ENCODE measurements at regions not wholly inside any gene's neighbourhood (a gene's known extent, or its start where the extent isn't known, plus 50 kb on each side); places are given as distances from the start of the nearest gene placed in this dataset.

DNA sequence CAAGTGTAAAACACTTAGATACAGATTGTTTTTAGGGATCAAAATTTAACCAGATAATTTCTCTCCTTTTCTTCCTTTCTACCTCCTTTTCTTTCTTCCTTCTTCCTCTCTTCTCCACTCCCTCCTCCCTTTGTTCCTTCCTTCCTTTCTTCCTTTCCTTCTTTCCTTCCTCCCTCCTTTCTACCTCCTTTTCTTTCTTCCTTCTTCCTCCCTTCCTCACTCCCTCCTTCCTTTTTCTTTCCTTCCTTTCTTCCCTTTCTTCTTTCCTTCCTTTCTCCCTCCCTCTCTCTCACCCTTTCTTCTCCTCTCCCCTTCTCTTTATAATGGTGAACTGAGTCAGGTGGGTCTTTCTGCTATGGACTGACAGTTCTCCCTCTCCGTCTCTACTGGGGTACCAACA lies 397.5 kb upstream of the CDH11 start:
- WGBS, result 98% methylated on average over 1 of the region's 1 CpG

DNA sequence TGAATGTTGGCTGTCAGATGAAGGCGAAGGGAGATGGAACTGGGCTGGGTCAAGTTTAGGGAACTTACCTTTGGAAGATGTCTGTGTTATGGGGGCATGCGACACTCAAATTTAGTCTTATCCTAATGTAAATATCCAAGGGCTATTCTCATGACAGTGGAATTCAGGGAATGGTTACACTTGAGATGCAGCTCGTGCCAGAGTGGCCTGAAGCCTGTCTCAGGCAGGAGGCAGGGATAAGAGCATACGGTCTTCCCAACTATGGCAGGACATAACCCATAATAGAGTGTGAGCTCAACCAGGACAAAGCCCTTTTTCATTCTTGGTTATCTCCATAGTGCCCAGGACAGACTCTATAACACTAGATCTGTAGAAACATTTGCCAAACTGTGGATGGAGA lies 393.3 kb upstream of the CDH11 start:
- 90% methylated on average over 4 of the region's 4 CpGs for WGBS
- Histone ChIP-seq H3K27me3 (ENCODE audit: control insufficient read depth in 2 of 2, insufficient read depth in 1 of 2, low read length in 1 of 2) (no peaks in the 10 kb centered on the region), H3K4me1 (ENCODE audit: control insufficient read depth in 2 of 2, insufficient read depth in 2 of 2, low read length in 2 of 2) (no peaks in the 10 kb centered on the region), H3K36me3 (ENCODE audit: control insufficient read depth in 2 of 2, insufficient read depth in 2 of 2, low read length in 1 of 2) (no peaks in the 10 kb centered on the region), H3K27ac (ENCODE audit: low read depth in 1 of 2, low read length in 1 of 2) (no peak overlapping the region), H3K9me3 (ENCODE audit: control insufficient read depth in 2 of 2, insufficient read depth in 1 of 2, low read length in 1 of 2) (no peaks in the 10 kb centered on the region), H3K4me3 (ENCODE audit: low read length in 2 of 2) (no peak overlapping the region)
- DNase-seq (ENCODE audit: low read depth in 6 of 9, low spot score in 9 of 9), result no peak

More for the DNA sequence above, 397.5 kb upstream of the CDH11 start:
- H3K27ac ChIP-seq (ENCODE audit: low read depth in 1 of 2, low read length in 1 of 2), result no peak overlapping the region
- H3K4me3 ChIP-seq (ENCODE audit: low read length in 2 of 2), result no peak overlapping the region
- no peak for DNase-seq (ENCODE audit: low read depth in 6 of 9, low spot score in 9 of 9)
- H3K9me3 ChIP-seq (ENCODE audit: control insufficient read depth in 2 of 2, insufficient read depth in 1 of 2, low read length in 1 of 2), result no peaks in the 10 kb centered on the region
- no peaks in the 10 kb centered on the region for H3K4me1 ChIP-seq (ENCODE audit: control insufficient read depth in 2 of 2, insufficient read depth in 2 of 2, low read length in 2 of 2)
- peaks cover 0 to 3% of the 10 kb centered on the region in 2 donors for H3K27me3 ChIP-seq (ENCODE audit: control insufficient read depth in 2 of 2, insufficient read depth in 1 of 2, low read length in 1 of 2)
- no peaks in the 10 kb centered on the region for H3K36me3 ChIP-seq (ENCODE audit: control insufficient read depth in 2 of 2, insufficient read depth in 2 of 2, low read length in 1 of 2)

DNA sequence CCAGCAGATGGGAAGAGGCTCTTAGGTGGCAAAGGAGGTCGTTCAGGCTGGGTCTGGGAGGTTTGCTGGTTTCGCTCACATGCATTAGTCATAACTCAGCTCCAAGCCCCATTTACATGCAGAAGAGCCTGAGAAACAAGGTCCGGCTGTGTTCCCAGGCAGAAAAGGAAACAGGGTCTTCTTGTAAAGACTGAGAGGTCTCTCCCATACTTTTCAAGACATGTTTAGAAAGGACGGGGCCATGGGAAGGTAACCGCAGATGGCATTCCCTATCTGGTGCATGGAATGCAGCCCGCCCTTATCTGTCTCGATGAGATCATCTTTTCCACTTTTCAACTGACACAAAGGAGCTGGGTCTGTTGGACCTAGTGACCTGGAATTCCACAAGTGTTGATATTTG lies 389.0 kb upstream of the CDH11 start:
- H3K4me1 ChIP-seq (ENCODE audit: control insufficient read depth in 2 of 2, insufficient read depth in 2 of 2, low read length in 2 of 2), result no peaks in the 10 kb centered on the region
- H3K27me3 ChIP-seq (ENCODE audit: control insufficient read depth in 2 of 2, insufficient read depth in 1 of 2, low read length in 1 of 2), result no peaks in the 10 kb centered on the region
- DNase-seq (ENCODE audit: low read depth in 6 of 9, low spot score in 9 of 9), result no peak
- no peak overlapping the region for H3K4me3 ChIP-seq (ENCODE audit: low read length in 2 of 2)
- H3K36me3 ChIP-seq (ENCODE audit: control insufficient read depth in 2 of 2, insufficient read depth in 2 of 2, low read length in 1 of 2), result no peaks in the 10 kb centered on the region
- no peaks in the 10 kb centered on the region for H3K9me3 ChIP-seq (ENCODE audit: control insufficient read depth in 2 of 2, insufficient read depth in 1 of 2, low read length in 1 of 2)
- 83% methylated on average over 7 of the region's 7 CpGs for WGBS
- no peak overlapping the region for H3K27ac ChIP-seq (ENCODE audit: low read depth in 1 of 2, low read length in 1 of 2)

DNA sequence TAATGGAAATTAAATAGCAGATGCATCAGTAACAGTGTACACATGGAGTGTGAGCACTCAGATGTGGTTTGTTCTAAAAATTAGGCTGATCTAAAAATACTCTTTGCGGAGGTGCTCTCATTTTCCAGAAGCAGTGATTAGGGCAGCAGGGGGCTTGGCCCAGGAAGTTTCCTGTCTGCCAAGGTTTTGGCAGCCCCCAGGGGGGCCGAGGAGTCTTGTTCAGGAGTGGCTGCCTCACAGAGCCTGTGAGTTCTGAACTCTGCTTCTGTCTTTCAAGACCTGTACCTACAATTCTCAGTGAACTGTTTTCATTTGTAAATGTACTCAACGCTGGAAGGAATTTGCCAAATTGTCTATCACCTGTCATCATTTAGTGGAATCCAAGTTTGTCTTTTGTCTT lies 388.4 kb upstream of the CDH11 start:
- no peak overlapping the region for H3K27ac ChIP-seq (ENCODE audit: low read depth in 1 of 2, low read length in 1 of 2)
- no peaks in the 10 kb centered on the region for H3K36me3 ChIP-seq (ENCODE audit: control insufficient read depth in 2 of 2, insufficient read depth in 2 of 2, low read length in 1 of 2)
- no peaks in the 10 kb centered on the region for H3K4me1 ChIP-seq (ENCODE audit: control insufficient read depth in 2 of 2, insufficient read depth in 2 of 2, low read length in 2 of 2)
- no peaks in the 10 kb centered on the region for H3K27me3 ChIP-seq (ENCODE audit: control insufficient read depth in 2 of 2, insufficient read depth in 1 of 2, low read length in 1 of 2)
- no peak overlapping the region for H3K4me3 ChIP-seq (ENCODE audit: low read length in 2 of 2)
- DNase-seq (ENCODE audit: low read depth in 6 of 9, low spot score in 9 of 9), result no peak
- 68% methylated on average over 3 of the region's 3 CpGs for WGBS
- H3K9me3 ChIP-seq (ENCODE audit: control insufficient read depth in 2 of 2, insufficient read depth in 1 of 2, low read length in 1 of 2), result no peaks in the 10 kb centered on the region

DNA sequence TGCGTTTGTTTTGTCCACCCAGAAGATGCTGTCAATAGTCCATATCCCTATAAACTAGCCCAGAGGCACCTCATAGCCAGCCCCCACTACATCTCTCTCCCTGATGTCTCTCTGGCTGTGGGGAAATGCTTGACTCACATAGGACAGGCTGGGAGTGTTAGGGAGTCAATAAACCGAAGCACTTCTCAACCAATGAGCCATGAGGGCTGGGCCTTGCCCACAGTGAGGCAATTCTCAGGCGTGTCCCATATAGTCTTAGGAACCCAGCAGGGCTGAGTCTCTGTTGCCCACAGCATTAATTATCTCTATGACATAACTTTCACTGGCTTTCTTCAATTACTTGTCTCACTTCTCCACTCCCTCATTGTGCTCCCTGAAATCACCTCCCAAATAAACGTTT lies 387.3 kb upstream of the CDH11 start:
- Histone ChIP-seq H3K27ac (ENCODE audit: low read depth in 1 of 2, low read length in 1 of 2) (no peak overlapping the region), H3K36me3 (ENCODE audit: control insufficient read depth in 2 of 2, insufficient read depth in 2 of 2, low read length in 1 of 2) (no peaks in the 10 kb centered on the region), H3K4me1 (ENCODE audit: control insufficient read depth in 2 of 2, insufficient read depth in 2 of 2, low read length in 2 of 2) (no peaks in the 10 kb centered on the region), H3K9me3 (ENCODE audit: control insufficient read depth in 2 of 2, insufficient read depth in 1 of 2, low read length in 1 of 2) (no peaks in the 10 kb centered on the region), H3K27me3 (ENCODE audit: control insufficient read depth in 2 of 2, insufficient read depth in 1 of 2, low read length in 1 of 2) (no peaks in the 10 kb centered on the region), H3K4me3 (ENCODE audit: low read length in 2 of 2) (no peak overlapping the region)
- WGBS, result 84% methylated on average over 4 of the region's 4 CpGs
- DNase-seq (ENCODE audit: low read depth in 6 of 9, low spot score in 9 of 9), result no peak

DNA sequence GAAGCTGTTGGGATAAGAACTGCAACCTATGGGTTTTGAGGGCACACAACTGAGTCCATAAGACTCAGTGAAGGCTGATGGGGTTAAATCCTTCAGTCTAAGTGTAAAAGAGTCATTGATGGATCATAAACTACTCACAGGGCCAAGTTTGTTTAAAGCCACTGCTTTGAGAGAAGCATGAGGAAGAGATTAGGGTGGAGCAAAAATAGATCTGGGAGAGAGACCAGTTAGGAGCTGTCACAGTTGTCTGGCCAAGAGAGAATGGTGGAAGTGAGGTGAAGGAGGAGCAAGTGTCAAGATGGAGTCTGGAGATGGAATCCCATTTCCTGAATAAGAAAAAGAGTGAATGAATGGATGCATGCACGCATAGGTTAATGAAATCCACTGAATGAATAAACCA lies 379.1 kb upstream of the CDH11 start:
- Histone ChIP-seq H3K36me3 (ENCODE audit: control insufficient read depth in 2 of 2, insufficient read depth in 2 of 2, low read length in 1 of 2) (no peaks in the 10 kb centered on the region), H3K27me3 (ENCODE audit: control insufficient read depth in 2 of 2, insufficient read depth in 1 of 2, low read length in 1 of 2) (no peaks in the 10 kb centered on the region), H3K4me3 (ENCODE audit: low read length in 2 of 2) (no peak overlapping the region), H3K9me3 (ENCODE audit: control insufficient read depth in 2 of 2, insufficient read depth in 1 of 2, low read length in 1 of 2) (no peaks in the 10 kb centered on the region), H3K4me1 (ENCODE audit: control insufficient read depth in 2 of 2, insufficient read depth in 2 of 2, low read length in 2 of 2) (no peaks in the 10 kb centered on the region), H3K27ac (ENCODE audit: low read depth in 1 of 2, low read length in 1 of 2) (no peak overlapping the region)
- no peak for DNase-seq (ENCODE audit: low read depth in 6 of 9, low spot score in 9 of 9)
- 91% methylated on average over 1 of the region's 1 CpG for WGBS

DNA sequence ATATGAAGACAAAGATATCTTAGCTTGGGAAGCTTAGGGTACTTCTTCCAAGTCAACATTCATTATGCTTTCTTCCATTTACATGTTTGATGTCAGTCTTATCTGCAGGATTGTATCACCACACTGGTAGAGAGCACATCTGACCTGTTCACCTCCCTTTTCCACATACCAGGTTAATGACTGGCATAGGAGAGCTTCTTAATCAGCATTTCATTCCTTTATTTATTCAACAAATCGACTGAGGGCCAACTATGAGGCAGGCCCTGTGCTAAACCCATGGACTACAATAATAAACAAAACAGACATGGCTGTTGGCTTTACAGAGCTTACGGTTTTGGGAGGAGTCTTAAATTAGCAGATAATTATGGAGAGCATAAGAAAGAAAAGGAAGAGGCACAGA lies 378.1 kb upstream of the CDH11 start:
- DNase-seq (ENCODE audit: low read depth in 6 of 9, low spot score in 9 of 9), result no peak
- no peak overlapping the region for H3K4me3 ChIP-seq (ENCODE audit: low read length in 2 of 2)
- no peak overlapping the region for H3K27ac ChIP-seq (ENCODE audit: low read depth in 1 of 2, low read length in 1 of 2)
- no peaks in the 10 kb centered on the region for H3K9me3 ChIP-seq (ENCODE audit: control insufficient read depth in 2 of 2, insufficient read depth in 1 of 2, low read length in 1 of 2)
- 76% methylated on average over 2 of the region's 2 CpGs for WGBS
- no peaks in the 10 kb centered on the region for H3K27me3 ChIP-seq (ENCODE audit: control insufficient read depth in 2 of 2, insufficient read depth in 1 of 2, low read length in 1 of 2)
- H3K36me3 ChIP-seq (ENCODE audit: control insufficient read depth in 2 of 2, insufficient read depth in 2 of 2, low read length in 1 of 2), result no peaks in the 10 kb centered on the region
- no peaks in the 10 kb centered on the region for H3K4me1 ChIP-seq (ENCODE audit: control insufficient read depth in 2 of 2, insufficient read depth in 2 of 2, low read length in 2 of 2)

DNA sequence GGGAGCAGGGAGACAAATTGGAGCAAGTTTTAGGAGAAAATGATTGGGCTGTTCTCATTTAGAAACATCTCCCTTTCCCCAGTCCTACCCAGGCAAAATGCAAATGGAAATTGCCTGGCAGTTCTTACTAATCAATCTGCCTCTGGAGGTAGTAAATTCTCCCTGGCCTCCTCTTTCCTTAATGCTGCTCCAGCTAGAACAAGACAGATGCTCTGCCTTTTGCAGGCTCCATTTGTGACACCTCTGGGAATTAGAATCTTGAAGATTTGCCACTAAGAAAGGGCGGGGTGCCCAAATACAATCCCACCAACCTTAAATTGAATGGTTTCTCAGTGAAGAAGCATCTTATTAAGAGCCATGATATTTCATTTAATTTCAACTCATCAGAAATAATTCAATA lies 377.7 kb upstream of the CDH11 start:
- H3K4me1 ChIP-seq (ENCODE audit: control insufficient read depth in 2 of 2, insufficient read depth in 2 of 2, low read length in 2 of 2), result no peaks in the 10 kb centered on the region
- 85% methylated on average over 1 of the region's 1 CpG for WGBS
- DNase-seq (ENCODE audit: low read depth in 6 of 9, low spot score in 9 of 9), result no peak

DNA sequence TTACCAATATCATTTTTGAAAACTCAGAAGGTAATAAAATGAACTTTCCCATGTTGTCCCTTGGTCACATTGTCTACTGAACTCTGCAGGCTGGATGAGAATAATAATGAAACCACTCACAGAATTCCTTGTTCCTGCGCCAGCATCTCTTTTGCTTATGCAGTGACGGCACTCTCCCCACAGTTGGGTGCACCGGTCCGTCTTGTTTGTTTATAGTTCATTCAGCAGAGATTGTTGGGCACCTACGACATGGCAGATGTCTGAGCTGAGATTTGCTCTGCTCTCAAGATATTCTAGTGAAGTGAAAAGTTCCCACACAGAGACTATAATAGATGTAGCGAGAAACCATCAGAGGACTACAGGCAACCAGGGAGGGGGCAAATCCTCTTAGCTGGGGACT lies 375.7 kb upstream of the CDH11 start:
- H3K27me3 ChIP-seq (ENCODE audit: control insufficient read depth in 2 of 2, insufficient read depth in 1 of 2, low read length in 1 of 2), result no peaks in the 10 kb centered on the region
- no peaks in the 10 kb centered on the region for H3K36me3 ChIP-seq (ENCODE audit: control insufficient read depth in 2 of 2, insufficient read depth in 2 of 2, low read length in 1 of 2)
- H3K4me1 ChIP-seq (ENCODE audit: control insufficient read depth in 2 of 2, insufficient read depth in 2 of 2, low read length in 2 of 2), result no peaks in the 10 kb centered on the region
- no peaks in the 10 kb centered on the region for H3K9me3 ChIP-seq (ENCODE audit: control insufficient read depth in 2 of 2, insufficient read depth in 1 of 2, low read length in 1 of 2)
- no peak overlapping the region for H3K27ac ChIP-seq (ENCODE audit: low read depth in 1 of 2, low read length in 1 of 2)
- 93% methylated on average over 6 of the region's 6 CpGs for WGBS
- no peak overlapping the region for H3K4me3 ChIP-seq (ENCODE audit: low read length in 2 of 2)
- no peak for DNase-seq (ENCODE audit: low read depth in 6 of 9, low spot score in 9 of 9)

More for the DNA sequence above, 377.7 kb upstream of the CDH11 start:
- Histone ChIP-seq H3K27me3 (ENCODE audit: control insufficient read depth in 2 of 2, insufficient read depth in 1 of 2, low read length in 1 of 2) (no peaks in the 10 kb centered on the region), H3K9me3 (ENCODE audit: control insufficient read depth in 2 of 2, insufficient read depth in 1 of 2, low read length in 1 of 2) (no peaks in the 10 kb centered on the region), H3K27ac (ENCODE audit: low read depth in 1 of 2, low read length in 1 of 2) (no peak overlapping the region), H3K36me3 (ENCODE audit: control insufficient read depth in 2 of 2, insufficient read depth in 2 of 2, low read length in 1 of 2) (no peaks in the 10 kb centered on the region), H3K4me3 (ENCODE audit: low read length in 2 of 2) (no peak overlapping the region)

DNA sequence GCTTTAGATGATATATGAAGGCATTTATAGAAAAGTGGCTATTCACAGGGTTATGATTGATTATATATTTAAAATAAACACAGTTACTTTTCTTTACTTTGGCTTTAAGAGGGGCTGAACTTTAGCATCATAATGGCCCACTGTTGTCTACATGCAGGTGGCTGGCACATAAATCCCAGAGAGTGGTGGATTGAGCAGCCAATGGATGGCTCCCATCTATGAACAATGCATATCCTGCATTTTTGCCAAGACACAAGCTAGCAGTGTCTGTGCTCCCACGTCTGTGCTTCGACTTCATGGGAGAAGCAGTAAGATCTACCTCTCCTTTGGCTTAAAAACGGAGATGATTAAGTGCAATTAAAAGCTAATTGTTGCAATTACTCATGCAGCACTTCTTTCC lies 373.2 kb upstream of the CDH11 start:
- Histone ChIP-seq H3K9me3 (ENCODE audit: control insufficient read depth in 2 of 2, insufficient read depth in 1 of 2, low read length in 1 of 2) (no peaks in the 10 kb centered on the region), H3K27ac (ENCODE audit: low read depth in 1 of 2, low read length in 1 of 2) (no peak overlapping the region)
- WGBS, result 90% methylated on average over 3 of the region's 3 CpGs

More for the DNA sequence above, 373.2 kb upstream of the CDH11 start:
- Histone ChIP-seq H3K4me3 (ENCODE audit: low read length in 2 of 2) (no peak overlapping the region), H3K4me1 (ENCODE audit: control insufficient read depth in 2 of 2, insufficient read depth in 2 of 2, low read length in 2 of 2) (no peaks in the 10 kb centered on the region), H3K27me3 (ENCODE audit: control insufficient read depth in 2 of 2, insufficient read depth in 1 of 2, low read length in 1 of 2) (no peaks in the 10 kb centered on the region), H3K36me3 (ENCODE audit: control insufficient read depth in 2 of 2, insufficient read depth in 2 of 2, low read length in 1 of 2) (no peaks in the 10 kb centered on the region)
- DNase-seq (ENCODE audit: low read depth in 6 of 9, low spot score in 9 of 9), result no peak
